ENCODE measurements at regions not wholly inside any gene's neighbourhood (a gene's known extent, or its start where the extent isn't known, plus 50 kb on each side); places are given as distances from the start of the nearest gene placed in this dataset.

GRCh38 chr16:55042556-55043432, 112.1 kb downstream of the IRX5 start:
- Histone ChIP-seq H2BK15ac (ENCODE audit: low read length) (no peak overlapping the region), H3K27me3 (ENCODE audit: control insufficient read depth in 3 of 3, insufficient read depth in 3 of 3, low read depth in 1 of 3, low read length in 3 of 3) (peaks cover 0 to 5% (median 0%) of the 10 kb centered on the region in 3 experiments), H3K4me2 (ENCODE audit: insufficient read depth, low read length, poor library complexity, severe bottlenecking) (no peak overlapping the region), H3K23ac (ENCODE audit: low read depth, low read length, poor library complexity) (no peak overlapping the region), H3K79me1 (ENCODE audit: low read depth, low read length) (no peaks in the 10 kb centered on the region), H3K9me3 (replicated peaks in 1 of 2; ENCODE audit: control insufficient read depth in 2 of 2, insufficient read depth in 1 of 2, low read depth in 1 of 2, low read length in 2 of 2) (no peaks in the 10 kb centered on the region), H2BK5ac (ENCODE audit: low read length) (no peak overlapping the region), H2BK120ac (ENCODE audit: low read depth, low read length) (no peak overlapping the region), H3K27ac (replicated peaks; ENCODE audit: low read length) (no peak overlapping the region), H3K4me1 (ENCODE audit: control insufficient read depth in 2 of 2, insufficient read depth in 1 of 2, low read depth in 1 of 2, low read length in 2 of 2) (peaks cover 0 to 4% of the 10 kb centered on the region in 2 donors), H3K18ac (ENCODE audit: low read length) (no peak overlapping the region), H2AFZ (ENCODE audit: low read length) (no peak overlapping the region), H3K9ac (ENCODE audit: low read depth, low read length, poor library complexity) (no peak overlapping the region), H4K91ac (ENCODE audit: low read depth, low read length, poor library complexity) (no peak overlapping the region), H3K4ac (ENCODE audit: low read length) (no peak overlapping the region), H3K14ac (ENCODE audit: low read length) (no peak overlapping the region), H2AK5ac (ENCODE audit: low read depth, low read length) (no peak overlapping the region), H3K4me3 (ENCODE audit: low read length in 2 of 2) (no peak overlapping the region), H3K36me3 (replicated peaks in 1 of 2; ENCODE audit: control insufficient read depth in 2 of 2, insufficient read depth in 2 of 2, low read length in 2 of 2) (no peaks in the 10 kb centered on the region), H2BK12ac (ENCODE audit: low read length) (no peak overlapping the region), H4K8ac (ENCODE audit: low read depth, low read length) (no peak overlapping the region)
- WGBS, 2 donors (ENCODE audit: extremely low coverage in 2 of 2, insufficient read length in 2 of 2, insufficient replicate concordance in 1 of 2): no CpG with 5 or more reads among the region's 13 CpGs
- no peak for DNase-seq (ENCODE audit: low spot score)

GRCh38 chr16:55043499-55043898, 112.8 kb downstream of the IRX5 start:
- peaks cover 0 to 5% (median 0%) of the 10 kb centered on the region in 3 experiments for H3K27me3 ChIP-seq (ENCODE audit: control insufficient read depth in 3 of 3, insufficient read depth in 3 of 3, low read depth in 1 of 3, low read length in 3 of 3)
- no peak overlapping the region for H2BK12ac ChIP-seq (ENCODE audit: low read length)
- WGBS, 2 donors (ENCODE audit: extremely low coverage in 2 of 2, insufficient read length in 2 of 2, insufficient replicate concordance in 1 of 2): no CpG with 5 or more reads among the region's 3 CpGs
- no peak overlapping the region for H3K14ac ChIP-seq (ENCODE audit: low read length)
- H3K4me1 ChIP-seq (ENCODE audit: control insufficient read depth in 2 of 2, insufficient read depth in 1 of 2, low read depth in 1 of 2, low read length in 2 of 2): peaks cover 0 to 4% of the 10 kb centered on the region in 2 donors
- no peak overlapping the region for H2BK5ac ChIP-seq (ENCODE audit: low read length)
- H2BK15ac ChIP-seq (ENCODE audit: low read length): no peak overlapping the region
- no peak overlapping the region for H3K27ac ChIP-seq (replicated peaks; ENCODE audit: low read length)
- H3K9me3 ChIP-seq (replicated peaks in 1 of 2; ENCODE audit: control insufficient read depth in 2 of 2, insufficient read depth in 1 of 2, low read depth in 1 of 2, low read length in 2 of 2): no peaks in the 10 kb centered on the region
- H4K8ac ChIP-seq (ENCODE audit: low read depth, low read length): no peak overlapping the region
- H3K4ac ChIP-seq (ENCODE audit: low read length): no peak overlapping the region
- H2BK120ac ChIP-seq (ENCODE audit: low read depth, low read length): no peak overlapping the region
- no peak overlapping the region for H2AK5ac ChIP-seq (ENCODE audit: low read depth, low read length)
- H3K9ac ChIP-seq (ENCODE audit: low read depth, low read length, poor library complexity): no peak overlapping the region
- no peak overlapping the region for H4K91ac ChIP-seq (ENCODE audit: low read depth, low read length, poor library complexity)
- H3K23ac ChIP-seq (ENCODE audit: low read depth, low read length, poor library complexity): no peak overlapping the region
- H3K79me1 ChIP-seq (ENCODE audit: low read depth, low read length): no peaks in the 10 kb centered on the region
- H3K4me2 ChIP-seq (ENCODE audit: insufficient read depth, low read length, poor library complexity, severe bottlenecking): no peak overlapping the region
- no peak overlapping the region for H3K18ac ChIP-seq (ENCODE audit: low read length)
- no peak overlapping the region for H2AFZ ChIP-seq (ENCODE audit: low read length)
- no peaks in the 10 kb centered on the region for H3K36me3 ChIP-seq (replicated peaks in 1 of 2; ENCODE audit: control insufficient read depth in 2 of 2, insufficient read depth in 2 of 2, low read length in 2 of 2)
- H3K4me3 ChIP-seq (ENCODE audit: low read length in 2 of 2): no peak overlapping the region
- no peak for DNase-seq (ENCODE audit: low spot score)

- DNase-seq (ENCODE audit: low spot score): no peak
Observed at GRCh38 chr16:55044201-55044975, 113.7 kb downstream of the IRX5 start.

DNA sequence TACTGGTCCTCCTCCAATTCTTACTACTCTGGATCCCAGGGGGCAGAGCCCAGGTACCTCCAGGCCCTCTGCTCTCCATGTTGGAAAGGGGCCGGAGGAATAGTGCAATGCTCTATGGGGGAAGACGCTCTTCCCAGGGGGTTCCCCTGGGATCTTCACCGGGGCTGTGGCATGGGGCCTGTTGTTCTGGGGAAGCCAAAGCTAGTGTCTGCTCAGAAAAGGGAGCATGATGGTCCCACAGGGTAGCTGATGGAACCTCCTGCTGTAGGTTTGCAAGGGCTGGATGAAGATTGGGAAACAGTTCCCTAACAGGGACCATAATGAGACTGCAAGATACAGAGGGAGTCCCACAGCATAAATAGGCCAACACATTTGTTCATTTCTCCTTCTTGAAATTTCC, 114.7 kb downstream of the IRX5 start:
- peaks cover 0 to 4% of the 10 kb centered on the region in 2 donors for H3K4me1 ChIP-seq (ENCODE audit: control insufficient read depth in 2 of 2, insufficient read depth in 1 of 2, low read depth in 1 of 2, low read length in 2 of 2)
- H3K14ac ChIP-seq (ENCODE audit: low read length): no peak overlapping the region
- no peak overlapping the region for H3K9ac ChIP-seq (ENCODE audit: low read depth, low read length, poor library complexity)
- H4K8ac ChIP-seq (ENCODE audit: low read depth, low read length): no peak overlapping the region
- no peak overlapping the region for H4K91ac ChIP-seq (ENCODE audit: low read depth, low read length, poor library complexity)
- H3K27me3 ChIP-seq (ENCODE audit: control insufficient read depth in 3 of 3, insufficient read depth in 3 of 3, low read depth in 1 of 3, low read length in 3 of 3): peaks cover 0 to 9% (median 0%) of the 10 kb centered on the region in 3 experiments
- no peak overlapping the region for H2BK12ac ChIP-seq (ENCODE audit: low read length)
- no peak overlapping the region for H3K27ac ChIP-seq (replicated peaks; ENCODE audit: low read length)
- no CpG with 5 or more reads among the region's 3 CpGs for WGBS, 2 donors (ENCODE audit: extremely low coverage in 2 of 2, insufficient read length in 2 of 2, insufficient replicate concordance in 1 of 2)
- no peak overlapping the region for H2BK5ac ChIP-seq (ENCODE audit: low read length)
- H3K9me3 ChIP-seq (replicated peaks in 1 of 2; ENCODE audit: control insufficient read depth in 2 of 2, insufficient read depth in 1 of 2, low read depth in 1 of 2, low read length in 2 of 2): no peaks in the 10 kb centered on the region
- no peak overlapping the region for H2AK5ac ChIP-seq (ENCODE audit: low read depth, low read length)
- no peak overlapping the region for H2BK120ac ChIP-seq (ENCODE audit: low read depth, low read length)
- H2AFZ ChIP-seq (ENCODE audit: low read length): no peak overlapping the region
- no peak overlapping the region for H3K23ac ChIP-seq (ENCODE audit: low read depth, low read length, poor library complexity)
- H3K4me2 ChIP-seq (ENCODE audit: insufficient read depth, low read length, poor library complexity, severe bottlenecking): no peak overlapping the region
- DNase-seq (ENCODE audit: low spot score): no peak
- no peak overlapping the region for H2BK15ac ChIP-seq (ENCODE audit: low read length)
- no peaks in the 10 kb centered on the region for H3K36me3 ChIP-seq (replicated peaks in 1 of 2; ENCODE audit: control insufficient read depth in 2 of 2, insufficient read depth in 2 of 2, low read length in 2 of 2)
- H3K18ac ChIP-seq (ENCODE audit: low read length): no peak overlapping the region
- no peak overlapping the region for H3K4me3 ChIP-seq (ENCODE audit: low read length in 2 of 2)
- H3K79me1 ChIP-seq (ENCODE audit: low read depth, low read length): no peaks in the 10 kb centered on the region
- H3K4ac ChIP-seq (ENCODE audit: low read length): no peak overlapping the region

More at GRCh38 chr16:55044201-55044975, 113.7 kb downstream of the IRX5 start:
- Histone ChIP-seq H3K23ac (ENCODE audit: low read depth, low read length, poor library complexity) (no peak overlapping the region), H3K79me1 (ENCODE audit: low read depth, low read length) (no peaks in the 10 kb centered on the region), H2AFZ (ENCODE audit: low read length) (peak overlapping the region; percentile 15), H3K27ac (replicated peaks; ENCODE audit: low read length) (no peak overlapping the region), H3K4me2 (ENCODE audit: insufficient read depth, low read length, poor library complexity, severe bottlenecking) (no peak overlapping the region), H3K4me1 (ENCODE audit: control insufficient read depth in 2 of 2, insufficient read depth in 1 of 2, low read depth in 1 of 2, low read length in 2 of 2) (peaks cover 0 to 4% of the 10 kb centered on the region in 2 donors), H2BK5ac (ENCODE audit: low read length) (no peak overlapping the region), H2BK15ac (ENCODE audit: low read length) (no peak overlapping the region), H2BK120ac (ENCODE audit: low read depth, low read length) (no peak overlapping the region), H2BK12ac (ENCODE audit: low read length) (no peak overlapping the region), H4K8ac (ENCODE audit: low read depth, low read length) (no peak overlapping the region), H2AK5ac (ENCODE audit: low read depth, low read length) (no peak overlapping the region), H4K91ac (ENCODE audit: low read depth, low read length, poor library complexity) (no peak overlapping the region), H3K4me3 (ENCODE audit: low read length in 2 of 2) (no peak overlapping the region), H3K36me3 (replicated peaks in 1 of 2; ENCODE audit: control insufficient read depth in 2 of 2, insufficient read depth in 2 of 2, low read length in 2 of 2) (no peaks in the 10 kb centered on the region), H3K4ac (ENCODE audit: low read length) (no peak overlapping the region), H3K27me3 (ENCODE audit: control insufficient read depth in 3 of 3, insufficient read depth in 3 of 3, low read depth in 1 of 3, low read length in 3 of 3) (peaks cover 0 to 4% (median 0%) of the 10 kb centered on the region in 3 experiments), H3K9me3 (replicated peaks in 1 of 2; ENCODE audit: control insufficient read depth in 2 of 2, insufficient read depth in 1 of 2, low read depth in 1 of 2, low read length in 2 of 2) (no peaks in the 10 kb centered on the region), H3K14ac (ENCODE audit: low read length) (no peak overlapping the region), H3K9ac (ENCODE audit: low read depth, low read length, poor library complexity) (no peak overlapping the region), H3K18ac (ENCODE audit: low read length) (no peak overlapping the region)
- WGBS, 2 donors (ENCODE audit: extremely low coverage in 2 of 2, insufficient read length in 2 of 2, insufficient replicate concordance in 1 of 2): no CpG with 5 or more reads among the region's 11 CpGs
